Type B pancreatic cell (in vitro differentiated cells): ENCODE measurements at regions not wholly inside any gene's neighbourhood (a gene's known extent, or its start where the extent isn't known, plus 50 kb on each side); places are given as distances from the start of the nearest gene placed in this dataset.

ENCODE experiments used
- DNase-seq: peaks from one replicate; pipeline ENCODE4 v3.0.0; 2021; ENCODE audit warnings: mixed read lengths; ENCODE audit not compliant: unreplicated experiment; ENCODE audit errors: extremely low spot score
- H3K27ac Mint-ChIP-seq: 2 replicates; pipeline ENCODE4 v1.8.0; 2021; ENCODE audit warnings: mild to moderate bottlenecking, mixed read lengths
- H3K27me3 Mint-ChIP-seq: 2 replicates; pipeline ENCODE4 v1.8.0; 2021; ENCODE audit warnings: mixed read lengths
- H3K36me3 Mint-ChIP-seq: 2 replicates; pipeline ENCODE4 v1.8.0; 2021; ENCODE audit warnings: mixed read lengths
- H3K4me1 Mint-ChIP-seq: one replicate; pipeline ENCODE4 v1.8.0; 2021; ENCODE audit warnings: mixed read lengths; ENCODE audit not compliant: unreplicated experiment
- H3K4me3 Mint-ChIP-seq: 2 replicates; pipeline ENCODE4 v1.8.0; 2021; ENCODE audit warnings: mild to moderate bottlenecking, mixed read lengths
- H3K9me3 Mint-ChIP-seq: 2 replicates; pipeline ENCODE4 v1.8.0; 2021; ENCODE audit warnings: mixed read lengths
- TF ChIP-seq, protein P1 (sequence below): fragments of 200-600 bp; sonication (generic); conservative IDR thresholded peaks from 2 replicates; pipeline ENCODE4 v1.5.0; 2021; ENCODE audit warnings: antibody characterized with exemption, mild to moderate bottlenecking

DNA sequence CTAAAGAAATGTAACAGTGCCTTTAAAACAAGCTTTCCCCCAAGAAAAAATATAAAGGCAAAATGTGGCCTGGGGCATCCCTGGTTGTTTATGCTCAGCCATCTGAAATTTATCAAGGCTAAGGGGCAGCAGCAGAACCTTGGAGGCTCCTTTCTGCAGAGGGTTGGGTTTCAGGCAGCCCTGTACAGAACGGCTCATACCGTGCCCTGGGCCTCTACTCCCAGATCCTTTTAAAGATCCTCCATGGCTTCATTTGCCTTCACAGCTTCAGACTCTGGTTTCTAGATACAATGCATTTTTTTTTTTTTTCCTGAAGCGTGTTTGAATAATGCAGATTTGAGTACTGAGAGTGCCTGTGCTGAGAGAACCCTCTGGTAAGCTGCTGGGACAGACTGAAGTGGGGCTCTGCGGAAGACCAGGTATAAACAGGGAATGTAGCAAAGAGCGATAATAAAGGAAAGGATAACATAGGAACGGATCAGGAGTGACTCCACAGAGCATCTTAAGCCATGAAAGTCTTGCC is 172.7 kb downstream of the DIRAS2 start:
- TF ChIP-seq, protein P1, sequence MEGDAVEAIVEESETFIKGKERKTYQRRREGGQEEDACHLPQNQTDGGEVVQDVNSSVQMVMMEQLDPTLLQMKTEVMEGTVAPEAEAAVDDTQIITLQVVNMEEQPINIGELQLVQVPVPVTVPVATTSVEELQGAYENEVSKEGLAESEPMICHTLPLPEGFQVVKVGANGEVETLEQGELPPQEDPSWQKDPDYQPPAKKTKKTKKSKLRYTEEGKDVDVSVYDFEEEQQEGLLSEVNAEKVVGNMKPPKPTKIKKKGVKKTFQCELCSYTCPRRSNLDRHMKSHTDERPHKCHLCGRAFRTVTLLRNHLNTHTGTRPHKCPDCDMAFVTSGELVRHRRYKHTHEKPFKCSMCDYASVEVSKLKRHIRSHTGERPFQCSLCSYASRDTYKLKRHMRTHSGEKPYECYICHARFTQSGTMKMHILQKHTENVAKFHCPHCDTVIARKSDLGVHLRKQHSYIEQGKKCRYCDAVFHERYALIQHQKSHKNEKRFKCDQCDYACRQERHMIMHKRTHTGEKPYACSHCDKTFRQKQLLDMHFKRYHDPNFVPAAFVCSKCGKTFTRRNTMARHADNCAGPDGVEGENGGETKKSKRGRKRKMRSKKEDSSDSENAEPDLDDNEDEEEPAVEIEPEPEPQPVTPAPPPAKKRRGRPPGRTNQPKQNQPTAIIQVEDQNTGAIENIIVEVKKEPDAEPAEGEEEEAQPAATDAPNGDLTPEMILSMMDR = no peak
- H3K27ac Mint-ChIP-seq = no peak overlapping the region
- H3K36me3 Mint-ChIP-seq = no peaks in the 10 kb centered on the region

DNA sequence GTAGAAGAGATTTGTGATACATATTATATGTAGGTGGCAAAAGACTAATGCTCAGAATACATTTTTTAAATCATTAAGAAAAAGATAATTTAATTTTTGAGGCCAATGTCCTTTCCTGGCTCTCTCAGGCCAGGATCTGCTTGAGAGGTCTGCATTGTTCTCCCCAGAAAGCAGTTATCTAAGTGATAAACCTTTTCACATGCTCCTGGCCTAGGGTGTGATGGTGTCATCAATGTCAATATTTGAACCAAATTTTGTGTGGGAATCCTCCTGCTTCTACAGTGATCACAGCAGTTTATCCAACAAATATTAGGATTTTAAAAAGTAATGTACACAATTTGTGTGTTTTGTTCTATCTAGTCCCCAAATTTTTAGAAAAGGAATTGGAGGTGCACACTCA is 166.6 kb downstream of the DIRAS2 start:
- Mint-ChIP-seq H3K4me3 (no peak overlapping the region), H3K4me1 (no peaks in the 10 kb centered on the region), H3K36me3 (no peaks in the 10 kb centered on the region), H3K27me3 (no peaks in the 10 kb centered on the region), H3K27ac (no peak overlapping the region), H3K9me3 (no peaks in the 10 kb centered on the region)
- TF ChIP-seq, protein P1 = no peak
- DNase-seq = no peak

More for the DNA sequence above, 172.7 kb downstream of the DIRAS2 start:
- DNase-seq = no peak
- Mint-ChIP-seq H3K27me3 (peaks cover 4% of the 10 kb centered on the region), H3K4me3 (no peak overlapping the region), H3K9me3 (no peaks in the 10 kb centered on the region), H3K4me1 (peaks cover 10% of the 10 kb centered on the region)

DNA sequence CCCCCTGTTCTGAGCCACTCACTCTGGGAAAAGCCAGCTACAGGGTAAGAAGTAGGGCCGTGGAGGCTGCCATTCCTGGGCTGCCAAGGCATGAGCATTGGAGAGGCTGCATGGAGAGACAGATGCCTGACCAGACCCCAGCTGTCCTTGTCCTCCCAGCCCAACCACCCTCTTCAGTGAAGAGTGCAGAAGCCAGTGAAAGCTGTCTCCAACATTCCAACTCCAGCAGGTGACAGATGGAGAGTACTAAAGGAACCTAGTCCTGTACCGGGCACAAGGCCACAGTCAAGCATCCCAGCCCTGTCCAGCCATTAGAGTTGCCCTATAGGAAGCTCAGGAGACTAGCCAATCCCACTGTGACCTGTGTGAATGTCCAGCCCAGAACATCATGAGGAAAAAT is 165.1 kb downstream of the DIRAS2 start:
- Mint-ChIP-seq H3K4me1 (no peaks in the 10 kb centered on the region), H3K9me3 (no peaks in the 10 kb centered on the region), H3K4me3 (no peak overlapping the region), H3K27me3 (no peaks in the 10 kb centered on the region), H3K36me3 (no peaks in the 10 kb centered on the region), H3K27ac (no peak overlapping the region)
- no peak for DNase-seq
- TF ChIP-seq, protein P1 = no peak

DNA sequence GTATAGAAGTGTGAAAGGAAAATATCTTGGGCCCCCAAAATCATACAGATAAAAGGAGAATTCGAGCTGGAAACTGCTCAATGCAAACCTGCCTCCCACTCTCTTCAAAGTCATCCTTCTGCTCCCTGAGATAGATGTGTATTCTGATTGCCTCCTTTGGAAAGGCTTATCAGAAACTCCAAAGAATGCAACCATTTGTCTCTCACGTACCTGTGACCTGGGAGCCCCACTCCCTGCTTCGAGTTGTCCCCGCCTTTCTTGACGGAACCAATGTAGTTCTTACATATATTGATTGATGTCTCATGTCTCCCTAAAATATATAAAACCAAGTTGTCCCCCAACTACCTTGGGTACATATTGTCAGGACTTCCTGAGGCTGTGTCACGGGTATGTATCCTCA is 163.8 kb downstream of the DIRAS2 start:
- H3K27ac Mint-ChIP-seq = no peak overlapping the region
- H3K9me3 Mint-ChIP-seq = no peaks in the 10 kb centered on the region
- H3K36me3 Mint-ChIP-seq = no peaks in the 10 kb centered on the region
- H3K4me3 Mint-ChIP-seq = no peak overlapping the region
- no peak for DNase-seq
- no peaks in the 10 kb centered on the region for H3K4me1 Mint-ChIP-seq
- TF ChIP-seq, protein P1 = no peak
- H3K27me3 Mint-ChIP-seq = no peaks in the 10 kb centered on the region

DNA sequence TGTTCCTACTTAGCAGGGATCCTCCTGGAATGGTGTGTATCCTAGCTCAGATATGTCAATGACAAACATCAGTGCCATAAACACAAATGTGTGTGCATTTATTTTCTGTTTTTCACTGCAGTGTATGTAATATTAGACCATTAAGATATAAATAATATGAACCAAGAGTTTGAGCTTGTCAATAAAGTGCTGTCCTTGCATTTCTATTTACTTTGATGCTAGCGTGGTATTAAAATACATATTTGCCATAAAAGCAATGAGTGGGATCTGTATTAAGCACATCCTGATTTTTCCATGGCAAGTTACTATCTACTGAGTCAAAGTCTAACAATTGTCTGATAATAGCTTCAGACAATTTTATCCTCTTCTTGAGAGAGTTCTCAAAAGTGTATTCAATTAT is 157.6 kb downstream of the DIRAS2 start:
- Mint-ChIP-seq H3K4me1 (no peaks in the 10 kb centered on the region), H3K36me3 (no peaks in the 10 kb centered on the region), H3K27ac (no peak overlapping the region), H3K9me3 (peaks cover 11% of the 10 kb centered on the region), H3K27me3 (no peaks in the 10 kb centered on the region), H3K4me3 (no peak overlapping the region)
- TF ChIP-seq, protein P1 = no peak
- DNase-seq = no peak

DNA sequence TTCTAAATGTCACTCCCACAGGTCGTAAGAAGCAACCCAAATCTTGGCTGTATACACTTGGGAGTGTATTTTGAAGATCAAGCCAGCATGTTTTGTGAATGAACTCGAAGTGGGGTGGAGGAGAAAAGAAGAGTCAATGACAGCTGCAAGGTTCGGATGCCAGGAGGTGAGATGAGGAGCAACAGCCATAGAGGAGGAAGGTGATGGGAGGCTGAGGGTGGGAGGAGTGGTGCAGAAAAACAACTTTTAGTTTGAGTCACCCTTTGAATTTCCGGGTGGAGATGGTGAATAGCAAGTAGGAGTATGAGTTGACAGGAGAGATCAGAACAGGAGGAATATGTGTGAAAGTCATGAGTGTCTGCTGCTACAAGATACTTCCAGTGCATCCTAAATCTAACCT is 153.6 kb downstream of the DIRAS2 start:
- H3K27ac Mint-ChIP-seq = no peak overlapping the region
- no peaks in the 10 kb centered on the region for H3K27me3 Mint-ChIP-seq
- no peak for DNase-seq
- TF ChIP-seq, protein P1 = no peak
- no peak overlapping the region for H3K4me3 Mint-ChIP-seq
- no peaks in the 10 kb centered on the region for H3K36me3 Mint-ChIP-seq
- no peaks in the 10 kb centered on the region for H3K4me1 Mint-ChIP-seq
- H3K9me3 Mint-ChIP-seq = peaks cover 11% of the 10 kb centered on the region
